HT-29 (cell line): ENCODE measurements at regions not wholly inside any gene's neighbourhood (a gene's known extent, or its start where the extent isn't known, plus 50 kb on each side); places are given as distances from the start of the nearest gene placed in this dataset.
"Not testable (repeated sequence)": the region's sequence is repeated elsewhere in the genome, so short reads cannot be mapped to it uniquely, and the experiment has no call there.

ENCODE experiments used
- DNase-seq: peaks from one replicate; pipeline ENCODE4 v3.0.0-alpha.2; 2015; ENCODE audit warnings: low spot score

- DNase-seq, result no peak
Measured at GRCh38 chr4:66197451-66197850, 527.2 kb upstream of the EPHA5 start.

- no peak for DNase-seq
Measured at GRCh38 chr4:66193487-66193886, 523.2 kb upstream of the EPHA5 start.

- DNase-seq, result no peak
Measured at GRCh38 chr4:66187175-66187720, 517.0 kb upstream of the EPHA5 start.

GRCh38 chr4:66186095-66186494 lies 515.8 kb upstream of the EPHA5 start:
- no peak for DNase-seq

GRCh38 chr4:66182636-66183035 lies 512.3 kb upstream of the EPHA5 start:
- no peak for DNase-seq

GRCh38 chr4:66178906-66179305 lies 508.6 kb upstream of the EPHA5 start:
- no peak for DNase-seq

GRCh38 chr4:66169341-66169740 lies 499.1 kb upstream of the EPHA5 start:
- peak; percentile 13 for DNase-seq

- DNase-seq, result no peak
Measured at GRCh38 chr4:66164869-66165268, 494.6 kb upstream of the EPHA5 start.

GRCh38 chr4:66160606-66161005 lies 490.3 kb upstream of the EPHA5 start:
- DNase-seq, result no peak

- DNase-seq, result no peak
Measured at GRCh38 chr4:66157594-66157993, 487.3 kb upstream of the EPHA5 start.

- DNase-seq, result no peak
Measured at GRCh38 chr4:66130042-66130441, 459.8 kb upstream of the EPHA5 start.

- DNase-seq, result no peak
Measured at GRCh38 chr4:66123831-66124413, 453.6 kb upstream of the EPHA5 start.

- no peak for DNase-seq
Measured at GRCh38 chr4:66123190-66123589, 452.9 kb upstream of the EPHA5 start.

- DNase-seq, result not testable (repeated sequence)
Measured at GRCh38 chr4:66115231-66115630, 444.9 kb upstream of the EPHA5 start.

- no peak for DNase-seq
Measured at GRCh38 chr4:66108898-66109297, 438.6 kb upstream of the EPHA5 start.

- DNase-seq, result no peak
Measured at GRCh38 chr4:66097218-66097617, 426.9 kb upstream of the EPHA5 start.

GRCh38 chr4:66095065-66095464 lies 424.8 kb upstream of the EPHA5 start:
- DNase-seq, result no peak

GRCh38 chr4:66094070-66094469 lies 423.8 kb upstream of the EPHA5 start:
- no peak for DNase-seq

- no peak for DNase-seq
Measured at GRCh38 chr4:66091786-66092185, 421.5 kb upstream of the EPHA5 start.

GRCh38 chr4:66073961-66074360 lies 403.7 kb upstream of the EPHA5 start:
- DNase-seq, result no peak

- no peak for DNase-seq
Measured at GRCh38 chr4:66071911-66072310, 401.6 kb upstream of the EPHA5 start.

- DNase-seq, result no peak
Measured at GRCh38 chr4:66062921-66063320, 392.6 kb upstream of the EPHA5 start.

GRCh38 chr4:66062044-66062443 lies 391.8 kb upstream of the EPHA5 start:
- no peak for DNase-seq

GRCh38 chr4:66059556-66059955 lies 389.3 kb upstream of the EPHA5 start:
- DNase-seq, result no peak
